Memory B cell (primary cell): ENCODE measurements at regions not wholly inside any gene's neighbourhood (a gene's known extent, or its start where the extent isn't known, plus 50 kb on each side); places are given as distances from the start of the nearest gene placed in this dataset.
"Not testable (repeated sequence)": the region's sequence is repeated elsewhere in the genome, so short reads cannot be mapped to it uniquely, and the experiment has no call there.

Experiments
- ATAC-seq: fragments of 150-1000 bp; cut with Tn5 transposase; 2 replicates; pipeline ENCODE4 v1.10.0; 2021; ENCODE audit warnings: low read depth, mild to moderate bottlenecking, moderate library complexity
- DNase-seq, 2 donors: peaks; one replicate each; pipeline ENCODE4 v3.0.0; 2022; ENCODE audit warnings: low spot score in 2 of 2
- H3K27ac Mint-ChIP-seq: one replicate; pipeline ENCODE4 v1.8.0; 2022; ENCODE audit warnings: mild to moderate bottlenecking, moderate library complexity, mixed read lengths
- H3K27me3 Mint-ChIP-seq: one replicate; pipeline ENCODE4 v1.8.0; 2022; ENCODE audit warnings: mixed read lengths
- H3K36me3 Mint-ChIP-seq: one replicate; pipeline ENCODE4 v1.8.0; 2022; ENCODE audit warnings: mild to moderate bottlenecking, mixed read lengths
- H3K4me1 Mint-ChIP-seq: one replicate; pipeline ENCODE4 v1.8.0; 2022; ENCODE audit warnings: mixed read lengths
- H3K4me3 Mint-ChIP-seq: one replicate; pipeline ENCODE4 v1.8.0; 2022; ENCODE audit warnings: mild to moderate bottlenecking, moderate library complexity, mixed read lengths
- H3K9me3 Mint-ChIP-seq: one replicate; pipeline ENCODE4 v1.8.0; 2022; ENCODE audit warnings: mixed read lengths

DNA sequence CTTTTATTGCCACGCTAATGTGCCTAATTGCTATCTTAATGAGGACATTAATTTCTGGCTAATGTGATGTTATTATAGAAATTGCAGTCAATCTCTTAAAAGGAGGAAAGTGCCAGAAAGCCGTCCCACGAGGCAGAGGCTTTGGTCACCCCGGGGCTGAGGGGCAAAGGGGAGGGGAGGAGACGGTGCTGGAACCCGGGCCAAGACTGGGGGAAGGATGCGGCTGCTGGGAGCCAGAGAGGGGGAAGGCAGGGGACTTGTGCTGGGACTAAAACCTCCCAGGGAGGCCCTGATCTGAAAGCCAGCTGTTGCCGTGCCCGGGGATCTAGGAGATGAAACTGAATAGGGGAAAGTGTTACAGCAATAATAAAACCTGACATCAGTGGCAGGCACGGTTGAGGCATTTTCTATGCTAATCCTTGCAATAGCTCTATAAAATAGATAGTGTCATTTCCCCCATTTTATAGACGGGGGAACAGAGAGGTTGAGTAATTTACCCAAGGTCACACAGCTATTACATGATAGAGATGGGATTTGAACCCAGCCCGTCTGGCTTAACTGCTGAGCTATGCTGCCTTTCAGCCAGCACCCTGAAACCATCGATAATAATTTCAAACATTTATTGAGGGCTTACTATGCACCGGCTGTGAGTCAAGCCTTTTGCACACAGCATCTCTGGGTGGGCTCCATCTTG is 83.2 kb upstream of the ADGRE5 start:
- not testable (repeated sequence) for ATAC-seq, H3K27ac Mint-ChIP-seq, H3K4me1 Mint-ChIP-seq, H3K4me3 Mint-ChIP-seq, DNase-seq, H3K9me3 Mint-ChIP-seq, H3K36me3 Mint-ChIP-seq
- peaks cover 11% of the 10 kb centered on the region for H3K27me3 Mint-ChIP-seq

DNA sequence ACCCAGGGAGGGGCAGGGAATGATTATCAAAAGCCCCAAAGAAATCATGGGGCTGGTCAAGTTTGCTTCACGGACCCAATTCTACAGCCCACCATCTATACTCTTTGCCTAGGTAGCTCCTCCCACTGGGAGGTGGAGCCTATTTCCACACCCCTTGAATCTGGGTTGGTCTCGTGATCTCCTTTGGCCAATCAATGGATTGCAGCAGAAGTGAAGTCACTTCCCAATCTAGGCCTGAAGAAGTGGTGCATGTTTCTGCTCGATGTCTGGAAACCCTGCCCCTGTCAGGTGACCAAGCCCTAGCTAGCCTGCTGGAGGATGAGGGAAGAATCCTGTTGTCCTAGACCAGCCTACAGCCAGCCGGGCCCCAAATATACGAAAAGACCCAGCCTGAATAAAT is 86.3 kb upstream of the ADGRE5 start:
- not testable (repeated sequence) for H3K4me3 Mint-ChIP-seq, H3K36me3 Mint-ChIP-seq, H3K27ac Mint-ChIP-seq, DNase-seq, H3K4me1 Mint-ChIP-seq, H3K9me3 Mint-ChIP-seq
- ATAC-seq = peak; percentile 71
- peaks cover 11% of the 10 kb centered on the region for H3K27me3 Mint-ChIP-seq

- not testable (repeated sequence) for H3K4me3 Mint-ChIP-seq
These were observed 87.5 kb upstream of the ADGRE5 start for GRCh38 chr19:14293816-14294170.

GRCh38 chr19:14293101-14293815 is 87.3 kb upstream of the ADGRL1 start:
- peaks cover 11% of the 10 kb centered on the region for H3K27me3 Mint-ChIP-seq
- not testable (repeated sequence) for H3K27ac Mint-ChIP-seq, H3K4me1 Mint-ChIP-seq, H3K4me3 Mint-ChIP-seq, DNase-seq, H3K36me3 Mint-ChIP-seq, H3K9me3 Mint-ChIP-seq, ATAC-seq

More at GRCh38 chr19:14293816-14294170, 87.5 kb upstream of the ADGRE5 start:
- H3K27me3 Mint-ChIP-seq = peaks cover 11% of the 10 kb centered on the region
- H3K36me3 Mint-ChIP-seq, H3K27ac Mint-ChIP-seq, DNase-seq, ATAC-seq, H3K4me1 Mint-ChIP-seq, H3K9me3 Mint-ChIP-seq: not testable (repeated sequence)

DNA sequence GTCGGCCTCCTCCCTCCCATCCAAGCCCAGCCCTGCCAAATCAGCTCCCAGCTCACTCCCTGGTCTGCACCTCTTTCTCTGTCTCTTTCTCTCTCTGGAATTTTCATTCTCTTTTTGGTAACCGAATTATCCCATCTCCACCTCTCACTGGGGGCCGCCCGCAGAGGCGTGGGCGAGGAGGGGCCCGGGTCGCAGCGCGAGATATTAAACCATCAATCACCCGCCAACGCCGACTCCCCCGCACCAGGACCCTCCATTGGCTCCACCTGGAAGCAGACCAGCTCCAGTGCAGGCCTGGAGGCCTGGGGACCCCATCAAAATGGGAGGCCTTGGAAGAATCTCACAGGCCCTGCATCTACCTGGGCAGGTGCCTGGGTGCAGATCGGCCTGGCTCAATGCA is 83.8 kb upstream of the ADGRL1 start:
- not testable (repeated sequence) for H3K36me3 Mint-ChIP-seq, ATAC-seq, H3K9me3 Mint-ChIP-seq, DNase-seq, H3K4me1 Mint-ChIP-seq, H3K27me3 Mint-ChIP-seq, H3K27ac Mint-ChIP-seq, H3K4me3 Mint-ChIP-seq

- H3K4me1 Mint-ChIP-seq = peaks cover 11% of the 10 kb centered on the region
- not testable (repeated sequence) for H3K9me3 Mint-ChIP-seq
These were observed 81.9 kb upstream of the ADGRL1 start for GRCh38 chr19:14287837-14288236.

GRCh38 chr19:14286594-14286993 is 80.6 kb upstream of the ADGRL1 start:
- H3K36me3 Mint-ChIP-seq, DNase-seq, H3K27me3 Mint-ChIP-seq, H3K4me3 Mint-ChIP-seq, H3K27ac Mint-ChIP-seq, H3K9me3 Mint-ChIP-seq, ATAC-seq: not testable (repeated sequence)
- H3K4me1 Mint-ChIP-seq = peaks cover 11% of the 10 kb centered on the region

More at GRCh38 chr19:14287837-14288236, 81.9 kb upstream of the ADGRL1 start:
- not testable (repeated sequence) for H3K27ac Mint-ChIP-seq, H3K4me3 Mint-ChIP-seq, DNase-seq, H3K27me3 Mint-ChIP-seq, ATAC-seq, H3K36me3 Mint-ChIP-seq

- DNase-seq, H3K9me3 Mint-ChIP-seq, H3K27me3 Mint-ChIP-seq, ATAC-seq, H3K4me3 Mint-ChIP-seq, H3K27ac Mint-ChIP-seq, H3K36me3 Mint-ChIP-seq: not testable (repeated sequence)
- H3K4me1 Mint-ChIP-seq = peaks cover 11% of the 10 kb centered on the region
These were observed 79.8 kb upstream of the ADGRL1 start for GRCh38 chr19:14285726-14286125.

GRCh38 chr19:14283813-14284520 is 78.0 kb upstream of the ADGRL1 start:
- peak overlapping the region; percentile 1 for H3K4me3 Mint-ChIP-seq
- not testable (repeated sequence) for H3K27ac Mint-ChIP-seq, DNase-seq, H3K36me3 Mint-ChIP-seq, H3K27me3 Mint-ChIP-seq, H3K9me3 Mint-ChIP-seq
- ATAC-seq = peak; percentile 58
- H3K4me1 Mint-ChIP-seq = peaks cover 11% of the 10 kb centered on the region

DNA sequence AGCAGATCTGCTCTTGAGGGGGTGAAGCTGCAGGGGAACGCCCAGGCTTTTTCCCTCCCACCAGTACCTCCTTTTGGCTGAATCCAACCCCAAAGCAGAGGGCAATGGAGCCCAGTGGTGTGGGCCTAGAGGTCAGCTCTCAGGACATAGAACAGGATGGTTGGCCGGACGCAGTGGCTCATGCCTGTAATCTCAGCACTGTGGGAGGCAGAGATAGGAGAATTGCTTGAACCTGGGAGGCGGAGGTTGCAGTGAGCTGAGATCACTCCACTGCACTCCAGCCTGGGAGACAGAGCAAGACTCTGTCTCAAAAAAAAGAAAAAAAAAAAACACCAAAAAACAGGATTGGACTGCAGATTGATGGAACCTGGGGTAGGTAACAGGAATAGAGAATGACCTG is 73.3 kb upstream of the ADGRL1 start:
- not testable (repeated sequence) for H3K36me3 Mint-ChIP-seq, H3K27ac Mint-ChIP-seq

DNA sequence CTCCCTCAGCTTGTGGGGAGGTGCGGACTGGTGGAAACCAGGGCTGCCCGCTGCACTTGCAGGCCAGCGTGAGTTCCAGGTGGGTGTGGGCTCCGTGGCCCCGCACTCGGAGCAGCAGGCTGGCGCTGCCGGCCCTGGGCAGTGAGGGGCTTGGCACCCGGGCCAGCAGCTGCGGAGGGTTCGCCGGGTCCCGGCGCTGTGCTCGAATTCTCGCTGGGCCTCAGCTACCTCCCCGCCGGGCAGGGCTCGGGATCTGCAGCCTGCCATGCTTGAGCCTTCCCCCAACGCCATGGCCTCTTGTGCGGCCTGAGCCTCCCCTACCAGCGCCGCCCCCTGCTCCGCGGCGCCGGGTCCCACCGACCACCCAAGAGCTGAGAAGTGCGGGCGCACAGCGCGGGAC is 71.6 kb upstream of the ADGRL1 start:
- Mint-ChIP-seq H3K36me3 (peaks cover 4% of the 10 kb centered on the region), H3K27me3 (peaks cover 14% of the 10 kb centered on the region), H3K27ac (no peak overlapping the region), H3K4me3 (no peak overlapping the region), H3K9me3 (peaks cover 2% of the 10 kb centered on the region), H3K4me1 (peaks cover 5% of the 10 kb centered on the region)
- ATAC-seq (no peak), DNase-seq (no peak)

More for the DNA sequence above, 73.3 kb upstream of the ADGRL1 start:
- not testable (repeated sequence) for DNase-seq, H3K4me1 Mint-ChIP-seq, H3K4me3 Mint-ChIP-seq, H3K9me3 Mint-ChIP-seq, ATAC-seq
- H3K27me3 Mint-ChIP-seq = peaks cover 10% of the 10 kb centered on the region

DNA sequence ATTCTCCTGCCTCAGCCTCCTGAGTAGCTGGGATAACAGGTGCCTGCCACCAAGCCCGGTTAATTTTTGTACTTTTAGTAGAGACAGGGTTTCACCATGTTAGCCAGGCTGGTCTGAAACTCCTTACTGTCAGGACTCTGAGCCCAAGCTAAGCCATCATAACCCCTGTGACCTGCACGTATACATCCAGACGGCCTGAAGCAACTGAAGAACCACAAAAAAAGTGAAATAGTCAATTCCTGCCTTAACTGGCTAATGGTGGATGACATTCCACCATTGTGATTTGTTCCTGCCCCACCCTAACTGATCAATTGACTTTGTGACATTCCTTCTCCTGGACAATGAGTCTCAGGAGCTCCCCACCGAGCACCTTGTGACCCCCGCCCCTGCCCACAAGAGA is 69.9 kb upstream of the ADGRL1 start:
- not testable (repeated sequence) for H3K27ac Mint-ChIP-seq, H3K9me3 Mint-ChIP-seq, DNase-seq, ATAC-seq, H3K36me3 Mint-ChIP-seq, H3K4me3 Mint-ChIP-seq, H3K4me1 Mint-ChIP-seq
- peaks cover 19% of the 10 kb centered on the region for H3K27me3 Mint-ChIP-seq

DNA sequence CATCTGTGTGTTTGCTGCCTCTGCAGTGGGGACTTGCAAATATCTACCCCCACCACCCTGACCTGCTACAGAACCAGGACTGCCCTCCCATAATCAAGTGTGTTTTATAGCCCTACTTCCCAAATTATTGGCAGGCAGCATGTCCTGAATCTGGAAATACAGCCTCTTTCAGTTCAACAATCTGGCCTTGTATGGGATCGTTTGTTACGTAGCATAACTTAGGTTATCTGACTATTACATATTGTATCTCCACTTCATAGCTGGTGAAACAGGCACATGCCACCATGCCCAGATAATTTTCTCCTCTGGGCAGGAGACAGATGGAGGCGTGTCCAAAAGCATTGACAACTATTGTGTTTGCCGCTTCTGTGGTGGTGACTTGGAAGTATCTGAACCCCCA is 66.7 kb upstream of the ADGRL1 start:
- Mint-ChIP-seq H3K4me1 (peaks cover 5% of the 10 kb centered on the region), H3K27ac (no peak overlapping the region), H3K9me3 (peaks cover 2% of the 10 kb centered on the region), H3K4me3 (no peak overlapping the region), H3K27me3 (peaks cover 18% of the 10 kb centered on the region), H3K36me3 (peaks cover 2% of the 10 kb centered on the region)
- DNase-seq (no peak), ATAC-seq (no peak)

DNA sequence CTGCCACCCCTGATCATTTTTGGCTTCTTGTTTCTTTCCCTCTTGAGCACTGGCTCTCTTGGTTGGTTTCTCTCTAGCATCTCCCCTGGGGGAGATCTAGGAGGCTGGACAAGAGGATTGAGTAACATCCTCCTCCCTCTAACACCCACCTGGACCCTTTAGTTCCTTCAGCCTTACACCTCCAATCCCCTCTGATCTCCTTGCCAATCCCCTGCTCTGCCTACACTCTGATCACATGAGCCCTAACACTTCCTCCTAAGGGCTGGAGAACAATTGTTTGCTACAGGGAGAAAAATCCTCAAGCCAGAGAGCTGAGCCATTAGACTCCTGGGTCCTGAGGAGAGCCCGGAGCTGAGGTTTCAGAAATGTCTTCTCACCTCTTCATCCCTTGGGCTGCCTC is 65.9 kb upstream of the ADGRL1 start:
- DNase-seq (no peak), ATAC-seq (no peak)
- peaks cover 2% of the 10 kb centered on the region for H3K9me3 Mint-ChIP-seq
- peaks cover 2% of the 10 kb centered on the region for H3K36me3 Mint-ChIP-seq
- peaks cover 5% of the 10 kb centered on the region for H3K4me1 Mint-ChIP-seq
- H3K4me3 Mint-ChIP-seq = no peak overlapping the region
- H3K27ac Mint-ChIP-seq = no peak overlapping the region
- H3K27me3 Mint-ChIP-seq = peaks cover 19% of the 10 kb centered on the region
